Trophoblast cell (in vitro differentiated cells and primary cell): ENCODE measurements at regions not wholly inside any gene's neighbourhood (a gene's known extent, or its start where the extent isn't known, plus 50 kb on each side); places are given as distances from the start of the nearest gene placed in this dataset.

ENCODE experiments used
- DNase-seq, 2 donors: peaks; one replicate each; pipeline ENCODE4 v3.0.0-alpha.2; 2016
- H2AFZ ChIP-seq: 2 replicates; pipeline ENCODE4 v1.6.1; 2013; ENCODE audit warnings: low read length, moderate library complexity, mild to moderate bottlenecking; ENCODE audit not compliant: insufficient read depth, poor library complexity
- H2AK5ac ChIP-seq: 2 replicates; pipeline ENCODE4 v1.6.1; 2013; ENCODE audit warnings: mild to moderate bottlenecking, low read length
- H2BK120ac ChIP-seq: 2 replicates; pipeline ENCODE4 v1.6.1; 2013; ENCODE audit warnings: low read length, mild to moderate bottlenecking, moderate library complexity; ENCODE audit not compliant: insufficient read depth, poor library complexity
- H2BK12ac ChIP-seq: 2 replicates; pipeline ENCODE4 v1.6.1; 2013; ENCODE audit warnings: mild to moderate bottlenecking, low read length, moderate library complexity
- H2BK5ac ChIP-seq: 2 replicates; pipeline ENCODE4 v1.6.1; 2013; ENCODE audit warnings: low read length, low read depth, moderate library complexity, mild to moderate bottlenecking; ENCODE audit not compliant: poor library complexity
- H3K14ac ChIP-seq: 2 replicates; pipeline ENCODE4 v1.6.1; 2013; ENCODE audit warnings: mild to moderate bottlenecking, low read length
- H3K18ac ChIP-seq: 2 replicates; pipeline ENCODE4 v1.6.1; 2013; ENCODE audit warnings: mild to moderate bottlenecking, low read length
- H3K23ac ChIP-seq: 2 replicates; pipeline ENCODE4 v1.6.1; 2013; ENCODE audit warnings: low read length
- H3K27ac ChIP-seq: 2 replicates; pipeline ENCODE4 v1.5.1; 2013; ENCODE audit warnings: low read depth, mild to moderate bottlenecking, inconsistent platforms, low read length, moderate library complexity
- H3K27me3 ChIP-seq: 2 replicates; pipeline ENCODE4 v1.6.1; 2013; ENCODE audit warnings: inconsistent platforms, mild to moderate bottlenecking, low read length, moderate library complexity; ENCODE audit not compliant: insufficient read depth
- H3K36me3 ChIP-seq, 2 experiments: 1 replicate in 1 of 2; 2 replicates in 1 of 2; pipeline ENCODE4 v1.6.1; 2013; ENCODE audit warnings: low read length in 2 of 2, mild to moderate bottlenecking in 2 of 2, moderate library complexity in 1 of 2; ENCODE audit not compliant: insufficient read depth in 2 of 2, control insufficient read depth in 1 of 2
- H3K4ac ChIP-seq: 2 replicates; pipeline ENCODE4 v1.6.1; 2013; ENCODE audit warnings: low read depth, mild to moderate bottlenecking, low read length, moderate library complexity
- H3K4me1 ChIP-seq, 2 experiments: 1 replicate in 1 of 2; 2 replicates in 1 of 2; pipeline ENCODE4 v1.6.1; 2013; ENCODE audit warnings: low read length in 2 of 2, mild to moderate bottlenecking in 2 of 2, moderate library complexity in 1 of 2; ENCODE audit not compliant: insufficient read depth in 2 of 2, control insufficient read depth in 1 of 2
- H3K4me2 ChIP-seq: 2 replicates; pipeline ENCODE4 v1.6.1; 2013; ENCODE audit warnings: inconsistent platforms, mild to moderate bottlenecking, low read length, moderate library complexity
- H3K4me3 ChIP-seq: 2 replicates; pipeline ENCODE4 v1.5.1; 2013; ENCODE audit warnings: mild to moderate bottlenecking, low read depth, low read length, inconsistent platforms
- H3K79me1 ChIP-seq: one replicate; pipeline ENCODE4 v1.6.1; 2013; ENCODE audit warnings: low read length
- H3K79me2 ChIP-seq: 2 replicates; pipeline ENCODE4 v1.6.1; 2013; ENCODE audit warnings: low read length, mild to moderate bottlenecking; ENCODE audit not compliant: control insufficient read depth, insufficient read depth, poor library complexity
- H3K9ac ChIP-seq: 2 replicates; pipeline ENCODE4 v1.6.1; 2013; ENCODE audit warnings: mild to moderate bottlenecking, low read length
- H3K9me3 ChIP-seq: 2 replicates; pipeline ENCODE4 v1.6.1; 2013; ENCODE audit warnings: low read depth, mild to moderate bottlenecking, control low read depth, inconsistent platforms, low read length; ENCODE audit not compliant: insufficient read depth
- H4K12ac ChIP-seq: 2 replicates; pipeline ENCODE4 v1.6.1; 2013; ENCODE audit warnings: low read depth, mild to moderate bottlenecking, low read length, moderate library complexity
- H4K8ac ChIP-seq: 2 replicates; pipeline ENCODE4 v1.6.1; 2013; ENCODE audit warnings: low read depth, mild to moderate bottlenecking, low read length, moderate library complexity
- H4K91ac ChIP-seq: one replicate; pipeline ENCODE4 v1.6.1; 2013; ENCODE audit warnings: low read depth, mild to moderate bottlenecking, low read length, moderate library complexity
- WGBS: extraction: QIAGEN DNeasy Blood & Tissue Kit; methylation state at CpG from one replicate; pipeline ENCODE4 v1.1.7; 2013; ENCODE audit warnings: missing lambda C conversion rate; ENCODE audit not compliant: insufficient read length, insufficient coverage; ENCODE audit errors: extremely low coverage; 5-methylcytosine and 5-hydroxymethylcytosine counted together

GRCh38 chr16:49015225-49015592 is 266.4 kb downstream of the CBLN1 start:
- peaks cover 6% of the 10 kb centered on the region for H3K9me3 ChIP-seq
- H4K12ac ChIP-seq: no peak overlapping the region
- H4K8ac ChIP-seq: no peak overlapping the region
- H2AK5ac ChIP-seq: no peak overlapping the region
- H3K27me3 ChIP-seq: no peaks in the 10 kb centered on the region
- H2BK120ac ChIP-seq: no peak overlapping the region
- WGBS: no CpG with 5 or more reads among the region's 6 CpGs
- H3K79me1 ChIP-seq: no peaks in the 10 kb centered on the region
- H2AFZ ChIP-seq: no peak overlapping the region
- H3K18ac ChIP-seq: no peak overlapping the region
- no peak overlapping the region for H3K27ac ChIP-seq
- H3K14ac ChIP-seq: no peak overlapping the region
- H3K36me3 ChIP-seq: no peaks in the 10 kb centered on the region
- H2BK12ac ChIP-seq: no peak overlapping the region
- no peak overlapping the region for H3K4ac ChIP-seq
- H3K23ac ChIP-seq: no peak overlapping the region
- no peaks in the 10 kb centered on the region for H3K4me1 ChIP-seq
- H3K9ac ChIP-seq: no peak overlapping the region
- H3K4me3 ChIP-seq: no peak overlapping the region
- H3K4me2 ChIP-seq: no peak overlapping the region
- H4K91ac ChIP-seq: no peak overlapping the region
- H3K79me2 ChIP-seq: no peaks in the 10 kb centered on the region
- H2BK5ac ChIP-seq: no peak overlapping the region
- no peak for DNase-seq

GRCh38 chr16:49014277-49015224 is 267.1 kb downstream of the CBLN1 start:
- H2BK5ac ChIP-seq: no peak overlapping the region
- no peaks in the 10 kb centered on the region for H3K79me2 ChIP-seq
- H3K4ac ChIP-seq: no peak overlapping the region
- no peak for DNase-seq
- H3K27ac ChIP-seq: no peak overlapping the region
- no peaks in the 10 kb centered on the region for H3K4me1 ChIP-seq
- H3K36me3 ChIP-seq: no peaks in the 10 kb centered on the region
- no peak overlapping the region for H3K4me3 ChIP-seq
- H3K4me2 ChIP-seq: no peak overlapping the region
- H3K9me3 ChIP-seq: peaks cover 6% of the 10 kb centered on the region
- no peak overlapping the region for H3K23ac ChIP-seq
- no peak overlapping the region for H3K14ac ChIP-seq
- H2AK5ac ChIP-seq: no peak overlapping the region
- H3K79me1 ChIP-seq: no peaks in the 10 kb centered on the region
- no peak overlapping the region for H3K18ac ChIP-seq
- WGBS: no CpG with 5 or more reads among the region's 15 CpGs
- H3K9ac ChIP-seq: no peak overlapping the region
- H4K12ac ChIP-seq: no peak overlapping the region
- H4K8ac ChIP-seq: no peak overlapping the region
- no peak overlapping the region for H2BK120ac ChIP-seq
- no peak overlapping the region for H4K91ac ChIP-seq
- H2BK12ac ChIP-seq: no peak overlapping the region
- H3K27me3 ChIP-seq: no peaks in the 10 kb centered on the region
- H2AFZ ChIP-seq: no peak overlapping the region

GRCh38 chr16:49013727-49014080 is 267.9 kb downstream of the CBLN1 start:
- no peak overlapping the region for H3K4ac ChIP-seq
- H4K12ac ChIP-seq: no peak overlapping the region
- WGBS: no CpG with 5 or more reads among the region's 5 CpGs
- no peak overlapping the region for H3K27ac ChIP-seq
- no peak overlapping the region for H3K23ac ChIP-seq
- H3K36me3 ChIP-seq: no peaks in the 10 kb centered on the region
- no peak overlapping the region for H3K4me2 ChIP-seq
- H2BK120ac ChIP-seq: no peak overlapping the region
- H3K79me2 ChIP-seq: no peaks in the 10 kb centered on the region
- no peak overlapping the region for H3K4me3 ChIP-seq
- no peak overlapping the region for H2AK5ac ChIP-seq
- H4K8ac ChIP-seq: no peak overlapping the region
- no peak overlapping the region for H3K14ac ChIP-seq
- no peak for DNase-seq
- H3K9me3 ChIP-seq: peaks cover 6% of the 10 kb centered on the region
- H4K91ac ChIP-seq: no peak overlapping the region
- no peak overlapping the region for H2BK5ac ChIP-seq
- H2AFZ ChIP-seq: no peak overlapping the region
- H3K79me1 ChIP-seq: no peaks in the 10 kb centered on the region
- no peak overlapping the region for H2BK12ac ChIP-seq
- H3K18ac ChIP-seq: no peak overlapping the region
- no peaks in the 10 kb centered on the region for H3K4me1 ChIP-seq
- no peak overlapping the region for H3K9ac ChIP-seq
- no peaks in the 10 kb centered on the region for H3K27me3 ChIP-seq

DNA sequence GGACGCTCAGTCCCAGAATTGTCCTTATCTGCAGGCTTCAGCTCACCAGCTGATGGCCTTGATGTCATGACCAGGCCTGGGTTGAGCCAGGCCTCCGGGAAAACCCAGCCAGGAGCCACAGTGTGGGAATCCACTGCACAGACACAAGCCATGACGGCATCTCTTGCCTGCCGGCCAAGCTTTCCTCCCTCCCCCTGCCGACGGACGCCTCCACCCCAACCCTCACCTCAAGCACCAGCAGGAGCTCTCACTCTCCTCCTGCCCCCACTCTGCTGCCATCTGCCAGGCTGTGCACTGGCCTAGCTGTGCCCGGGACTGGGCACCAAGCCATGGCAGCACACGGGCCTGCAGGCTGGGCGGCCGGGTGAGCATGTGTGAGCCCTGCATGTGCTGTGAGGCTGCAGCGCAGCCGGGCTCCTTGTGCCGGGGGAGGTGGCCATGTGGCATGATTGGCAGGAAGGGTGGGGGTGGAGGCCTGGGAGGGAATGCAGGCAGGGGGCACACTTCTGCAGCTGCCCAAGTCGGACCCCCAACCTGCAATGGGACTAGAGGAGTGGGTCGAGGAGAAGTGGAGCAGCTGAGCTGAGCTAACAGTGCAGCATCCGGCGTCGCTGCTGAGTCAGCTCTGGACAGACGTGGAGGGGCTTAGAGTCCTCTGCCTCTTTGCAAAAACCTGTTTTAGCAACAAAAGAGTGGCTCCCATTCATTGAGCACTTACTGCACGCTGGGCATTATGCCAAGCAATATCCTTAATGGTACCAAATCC is 268.5 kb downstream of the CBLN1 start:
- Histone ChIP-seq H3K18ac (no peak overlapping the region), H3K4ac (no peak overlapping the region), H2AK5ac (no peak overlapping the region), H3K79me2 (no peaks in the 10 kb centered on the region), H2BK12ac (no peak overlapping the region), H3K27me3 (no peaks in the 10 kb centered on the region), H3K79me1 (no peaks in the 10 kb centered on the region), H4K8ac (no peak overlapping the region), H3K27ac (no peak overlapping the region), H3K36me3 (no peaks in the 10 kb centered on the region), H4K12ac (no peak overlapping the region), H2BK5ac (no peak overlapping the region), H2BK120ac (no peak overlapping the region), H3K9ac (no peak overlapping the region), H3K23ac (no peak overlapping the region), H3K4me2 (no peak overlapping the region), H4K91ac (no peak overlapping the region), H3K14ac (no peak overlapping the region), H3K4me1 (no peaks in the 10 kb centered on the region), H3K4me3 (no peak overlapping the region), H3K9me3 (peaks cover 6% of the 10 kb centered on the region), H2AFZ (no peak overlapping the region)
- no peak for DNase-seq
- WGBS: no CpG with 5 or more reads among the region's 21 CpGs
